Vagina (tissue), 2 donors: ENCODE measurements at regions not wholly inside any gene's neighbourhood (a gene's known extent, or its start where the extent isn't known, plus 50 kb on each side); places are given as distances from the start of the nearest gene placed in this dataset.

ENCODE experiments used
- CTCF ChIP-seq, 3 experiments: fragments of 450-650 bp in 2 of 3; fragments of 200-600 bp in 1 of 3; sonication (generic) in 1 of 3; IDR thresholded peaks; one replicate each; pipeline ENCODE4 v1.5.1; 2017 to 2019; ENCODE audit warnings: antibody characterized with exemption in 3 of 3, mild to moderate bottlenecking in 2 of 3, moderate library complexity in 2 of 3
- POLR2A ChIP-seq, 2 donors: fragments of 450-650 bp; IDR thresholded peaks; one replicate each; pipeline ENCODE4 v1.6.1; 2017; ENCODE audit warnings: antibody characterized with exemption in 2 of 2, mild to moderate bottlenecking in 2 of 2, moderate library complexity in 2 of 2
- POLR2AphosphoS5 ChIP-seq, 2 donors: sonication (generic); formaldehyde crosslinking; IDR thresholded peaks; one replicate each; pipeline ENCODE4 v1.9.0; 2017; ENCODE audit warnings: antibody characterized with exemption in 2 of 2, mild to moderate bottlenecking in 2 of 2, low read depth in 1 of 2; ENCODE audit not compliant: insufficient read depth in 1 of 2

GRCh38 chr13:63979951-63980350 is 2564.3 kb upstream of the PCDH20 start:
- no peak for TF ChIP-seq CTCF (IDR thresholded peaks at IDR 0.05)
- no peak for TF ChIP-seq POLR2AphosphoS5 (IDR thresholded peaks at IDR 0.05; ENCODE audit: insufficient read depth in 1 of 2, low read depth in 1 of 2)
- TF ChIP-seq POLR2A (IDR thresholded peaks at IDR 0.05) = no peak
